HCT116 (cell line): ENCODE measurements at regions not wholly inside any gene's neighbourhood (a gene's known extent, or its start where the extent isn't known, plus 50 kb on each side); places are given as distances from the start of the nearest gene placed in this dataset.
A peak's percentile ranks its signal among the peaks of the same experiment; 100 is the strongest.

ENCODE experiments used
- ATAC-seq: fragments of 200-7000 bp; cut with Tn5 transposase; 2 replicates; pipeline ENCODE4 v1.9.1; 2020; ENCODE audit warnings: mild to moderate bottlenecking, moderate library complexity
- BruUV-seq: library from RNA; stranded (reverse); fragments of 400-500 nt; replicated peaks from 2 replicates; lab custom pipeline; 2021; lab: Mats Ljungman, UMichigan
- CTCF ChIA-PET: fragments of 300-600 bp; sonication (Branson Sonifier 250); formaldehyde crosslinking; loops from one replicate; lab custom pipeline; 2021; ENCODE audit warnings: antibody characterized with exemption; lab: Charles Lee
- POLR2A ChIA-PET: fragments of 300-600, 350-600 bp; sonication (Branson Sonifier 250); formaldehyde crosslinking; loops from one replicate; lab custom pipeline; 2021; ENCODE audit warnings: antibody characterized with exemption; lab: Charles Lee
- RAD21 ChIA-PET, 2 experiments: fragments of 300-600 bp; sonication (Branson Sonifier 250); formaldehyde crosslinking; loops; one replicate each; lab custom pipeline; 2023; ENCODE audit warnings: low total read pairs in 2 of 2; ENCODE audit not compliant: uncharacterized antibody in 2 of 2, unreplicated experiment in 2 of 2, low non-redundant PET in 1 of 2; lab: Charles Lee
- DNase-seq: peaks from one replicate; pipeline ENCODE4 v3.0.0-alpha.2; 2010; ENCODE audit warnings: low read depth, low spot score
- H2AFZ ChIP-seq: fragments of 200-600 bp; shearing (Covaris generic), sonication (generic); 2 replicates; pipeline ENCODE4 v1.6.1; 2017; ENCODE audit warnings: low read depth, mixed run types, mixed read lengths, antibody characterized with exemption, low read length; ENCODE audit not compliant: poor library complexity, severe bottlenecking
- H3K27ac ChIP-seq: 2 replicates; pipeline ENCODE4 v1.5.1; 2012; ENCODE audit warnings: low read depth, low read length
- H3K27me3 ChIP-seq: fragments of 200-600 bp; sonication (generic); 2 replicates; pipeline ENCODE4 v1.6.1; 2016; ENCODE audit warnings: mixed run types, low read length, mixed read lengths; ENCODE audit not compliant: insufficient read depth
- H3K36me3 ChIP-seq, 2 experiments: fragments of 200-500 bp in 1 of 2; fragments of 200-600 bp in 1 of 2; sonication (Bioruptor generic) in 1 of 2; sonication (generic) in 1 of 2; 2 replicates each; pipeline versions ENCODE4 v1.5.1 to v1.6.1; 2014 to 2016; ENCODE audit warnings: low read length in 2 of 2, inconsistent platforms in 1 of 2, mixed read lengths in 1 of 2, mixed run types in 1 of 2; ENCODE audit not compliant: insufficient read depth in 2 of 2, control insufficient read depth in 1 of 2
- H3K4me1 ChIP-seq, 2 experiments: fragments of 200-600 bp in 1 of 2; sonication (generic) in 1 of 2; 2 replicates each; pipeline versions ENCODE4 v1.5.1 to v1.6.1; 2012 to 2017; ENCODE audit warnings: low read length in 2 of 2, inconsistent platforms in 1 of 2, mild to moderate bottlenecking in 1 of 2, mixed read lengths in 1 of 2, mixed run types in 1 of 2, moderate library complexity in 1 of 2; ENCODE audit not compliant: insufficient read depth in 2 of 2, control insufficient read depth in 1 of 2
- H3K4me2 ChIP-seq: fragments of 200-600 bp; sonication (generic); 2 replicates; pipeline ENCODE4 v1.6.1; 2017; ENCODE audit warnings: mixed run types, low read length, mixed read lengths
- H3K4me3 ChIP-seq, 2 experiments: fragments of 200-600 bp in 1 of 2; sonication (generic) in 1 of 2; replicated peaks in 1 of 2; 2 replicates each; pipeline ENCODE4 v1.5.1; 2011 to 2016; ENCODE audit warnings: low read length in 2 of 2, control low read depth in 1 of 2, low read depth in 1 of 2, mild to moderate bottlenecking in 1 of 2, mixed read lengths in 1 of 2, mixed run types in 1 of 2
- H3K79me2 ChIP-seq: fragments of 200-600 bp; sonication (generic); 2 replicates; pipeline ENCODE4 v1.6.1; 2017; ENCODE audit warnings: mild to moderate bottlenecking, mixed run types, low read length, moderate library complexity, mixed read lengths; ENCODE audit not compliant: insufficient read depth
- H3K9ac ChIP-seq: fragments of 200-600 bp; sonication (generic); 2 replicates; pipeline ENCODE4 v1.6.1; 2016; ENCODE audit warnings: low read length, mixed read lengths
- H3K9me2 ChIP-seq: fragments of 200-600 bp; sonication (generic), shearing (Covaris generic); 2 replicates; pipeline ENCODE4 v1.6.1; 2017; ENCODE audit warnings: mixed run types, mild to moderate bottlenecking, moderate library complexity; ENCODE audit not compliant: insufficient read depth
- H3K9me3 ChIP-seq, 2 experiments: fragments of 200-500 bp in 1 of 2; fragments of 200-600 bp in 1 of 2; sonication (Bioruptor generic) in 1 of 2; sonication (generic) in 1 of 2; 2 replicates each; pipeline ENCODE4 v1.6.1; 2014 to 2017; ENCODE audit warnings: low read length in 2 of 2, mixed read lengths in 2 of 2, inconsistent platforms in 1 of 2, low read depth in 1 of 2, mild to moderate bottlenecking in 1 of 2, mixed run types in 1 of 2, moderate library complexity in 1 of 2; ENCODE audit not compliant: control insufficient read depth in 1 of 2, insufficient read depth in 1 of 2
- H4K20me1 ChIP-seq: fragments of 200-600 bp; sonication (generic), shearing (Covaris generic); 2 replicates; pipeline ENCODE4 v1.6.1; 2017; ENCODE audit warnings: mixed run types, mild to moderate bottlenecking, moderate library complexity; ENCODE audit not compliant: insufficient read depth
- RAD21 ChIP-seq: IDR thresholded peaks from 2 replicates; pipeline ENCODE4 v1.6.1; 2012; ENCODE audit warnings: low read depth, mild to moderate bottlenecking
- SIN3A ChIP-seq: IDR thresholded peaks from 2 replicates; pipeline ENCODE4 v1.6.1; 2012; ENCODE audit warnings: low read depth
- SRF ChIP-seq: IDR thresholded peaks from 2 replicates; pipeline ENCODE4 v1.6.1; 2012; ENCODE audit warnings: low read depth
- TCF7L2 ChIP-seq: IDR thresholded peaks from 2 replicates; pipeline ENCODE4 v1.7.0; 2011; ENCODE audit warnings: borderline replicate concordance, inconsistent platforms; ENCODE audit not compliant: insufficient read depth, insufficient read length; ENCODE audit errors: extremely low read depth
- intact Hi-C: fragments of 100-400 bp; cut with micrococcal nuclease; formaldehyde crosslinking; loops from 2 replicates; pipeline ENCODE4 v1.10.0; 2022
- TF ChIP-seq, protein P1 (sequence below), 3 experiments: fragments of 200-600 bp in 1 of 3; sonication (generic) in 1 of 3; IDR thresholded peaks in 2 of 3; conservative IDR thresholded peaks in 1 of 3; 2 replicates each; pipeline ENCODE4 v1.5.1; 2012 to 2017; ENCODE audit warnings: low read depth in 2 of 3, low read length in 2 of 3, antibody characterized with exemption in 1 of 3, borderline replicate concordance in 1 of 3, control low read depth in 1 of 3, mild to moderate bottlenecking in 1 of 3, mixed read lengths in 1 of 3, mixed run types in 1 of 3, moderate library complexity in 1 of 3; ENCODE audit not compliant: insufficient read depth in 1 of 3

DNA sequence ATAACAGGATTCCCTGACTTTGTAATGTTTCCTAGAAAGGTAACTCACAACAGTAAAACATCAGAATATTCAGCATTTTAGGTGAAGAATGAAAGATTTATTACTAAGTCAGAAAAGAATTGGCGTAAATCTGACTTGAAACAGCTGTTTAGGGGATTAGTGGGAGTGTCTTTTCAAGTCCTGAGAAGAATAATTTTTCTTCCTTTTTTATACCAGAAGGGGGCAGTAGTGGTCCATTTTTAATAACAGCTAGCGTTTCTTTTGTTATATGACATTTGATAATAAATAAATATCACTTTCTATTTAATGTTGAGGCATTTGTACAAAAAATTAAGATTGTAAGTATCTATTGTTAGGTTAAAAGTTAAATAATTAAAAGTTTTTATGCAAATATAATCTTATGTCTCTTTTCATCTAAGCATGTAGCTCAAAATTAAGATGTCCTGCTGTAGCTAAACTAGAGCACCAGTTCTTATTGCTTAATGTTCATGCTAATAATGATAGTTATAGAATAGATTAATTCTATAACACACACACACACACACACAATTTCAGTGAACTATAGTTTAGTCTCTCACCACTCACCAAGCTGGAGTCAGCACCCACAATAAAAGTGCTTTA, 258.7 kb upstream of the ARRDC3 start (continued):
- TF ChIP-seq, protein P1, sequence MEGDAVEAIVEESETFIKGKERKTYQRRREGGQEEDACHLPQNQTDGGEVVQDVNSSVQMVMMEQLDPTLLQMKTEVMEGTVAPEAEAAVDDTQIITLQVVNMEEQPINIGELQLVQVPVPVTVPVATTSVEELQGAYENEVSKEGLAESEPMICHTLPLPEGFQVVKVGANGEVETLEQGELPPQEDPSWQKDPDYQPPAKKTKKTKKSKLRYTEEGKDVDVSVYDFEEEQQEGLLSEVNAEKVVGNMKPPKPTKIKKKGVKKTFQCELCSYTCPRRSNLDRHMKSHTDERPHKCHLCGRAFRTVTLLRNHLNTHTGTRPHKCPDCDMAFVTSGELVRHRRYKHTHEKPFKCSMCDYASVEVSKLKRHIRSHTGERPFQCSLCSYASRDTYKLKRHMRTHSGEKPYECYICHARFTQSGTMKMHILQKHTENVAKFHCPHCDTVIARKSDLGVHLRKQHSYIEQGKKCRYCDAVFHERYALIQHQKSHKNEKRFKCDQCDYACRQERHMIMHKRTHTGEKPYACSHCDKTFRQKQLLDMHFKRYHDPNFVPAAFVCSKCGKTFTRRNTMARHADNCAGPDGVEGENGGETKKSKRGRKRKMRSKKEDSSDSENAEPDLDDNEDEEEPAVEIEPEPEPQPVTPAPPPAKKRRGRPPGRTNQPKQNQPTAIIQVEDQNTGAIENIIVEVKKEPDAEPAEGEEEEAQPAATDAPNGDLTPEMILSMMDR (IDR thresholded peaks at IDR 0.05 in 2 of 3, conservative IDR thresholded peaks at IDR 0.05 in 1 of 3; ENCODE audit: borderline replicate concordance in 1 of 3, insufficient read depth in 1 of 3, low read depth in 2 of 3, low read length in 2 of 3) = peak; percentile 20 to 59 (median 38); a peak in 4 of 6 replicates

DNA sequence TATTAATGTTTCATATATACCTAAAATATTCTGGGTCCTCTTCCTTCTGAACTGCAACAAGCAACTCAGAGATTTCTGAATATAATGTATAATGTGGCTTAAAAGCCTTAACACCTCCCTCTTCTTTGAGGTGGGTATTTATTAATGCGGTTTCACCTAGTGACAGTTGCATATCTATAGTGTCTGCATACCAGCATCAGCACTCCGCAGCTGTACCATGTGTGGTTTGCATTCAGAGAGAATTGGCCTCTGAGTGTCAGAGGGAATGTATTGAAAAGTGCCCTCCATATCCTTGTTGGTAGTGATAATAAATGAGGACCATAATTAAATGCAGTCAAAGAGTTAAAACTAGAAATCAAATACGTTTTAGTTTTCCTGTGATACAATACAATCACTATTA, 256.6 kb upstream of the ARRDC3 start:
- ATAC-seq = no peak
- CTCF ChIA-PET = no interaction called here
- Histone ChIP-seq H3K27me3 (no peaks in the 10 kb centered on the region), H4K20me1 (no peaks in the 10 kb centered on the region), H3K4me1 (no peaks in the 10 kb centered on the region), H3K4me3 (no peak overlapping the region), H3K9ac (no peak overlapping the region), H3K79me2 (no peaks in the 10 kb centered on the region), H3K27ac (no peak overlapping the region), H2AFZ (no peak overlapping the region), H3K9me3 (no peaks in the 10 kb centered on the region), H3K9me2 (no peaks in the 10 kb centered on the region), H3K36me3 (no peaks in the 10 kb centered on the region), H3K4me2 (no peak overlapping the region)
- TF ChIP-seq SIN3A (no peak), TCF7L2 (no peak), SRF (no peak), RAD21 (no peak)
- POLR2A ChIA-PET = no interaction called here
- DNase-seq = no peak
- RAD21 ChIA-PET = no interaction called here
- intact Hi-C loops = loop anchor here (2.0 to 10.0 kb wide), 4 partner anchors 137 to 665 kb away; no protein-coding TSS in a partner anchor
- no TSS peak for BruUV-seq
